ENCODE measurements at regions not wholly inside any gene's neighbourhood (a gene's known extent, or its start where the extent isn't known, plus 50 kb on each side); places are given as distances from the start of the nearest gene placed in this dataset.

GRCh38 chr2:586641-587076 lies 90.5 kb downstream of the TMEM18 start:
- TF ChIP-seq CTCF (IDR thresholded peaks at IDR 0.05; ENCODE audit: low read depth, low read length) (no peak), EZH2phosphoT487 (IDR thresholded peaks at IDR 0.05; ENCODE audit: low read depth) (no peak)

All from OCI-LY3 (cell line).